Body of pancreas (tissue), 4 donors: ENCODE measurements at regions not wholly inside any gene's neighbourhood (a gene's known extent, or its start where the extent isn't known, plus 50 kb on each side); places are given as distances from the start of the nearest gene placed in this dataset.

Source experiments
- POLR2A ChIP-seq, 3 donors: fragments of 450-650 bp; IDR thresholded peaks; one replicate each; pipeline ENCODE4 v1.6.1; 2016; ENCODE audit warnings: antibody characterized with exemption in 3 of 3, mild to moderate bottlenecking in 2 of 3
- TF ChIP-seq, protein P1 (sequence below), 7 experiments: fragments of 450-650 bp in 4 of 7; fragments of 200-600 bp in 3 of 7; sonication (generic) in 3 of 7; IDR thresholded peaks; one replicate each; pipeline ENCODE4 v1.5.1; 2016 to 2019; ENCODE audit warnings: antibody characterized with exemption in 7 of 7

DNA sequence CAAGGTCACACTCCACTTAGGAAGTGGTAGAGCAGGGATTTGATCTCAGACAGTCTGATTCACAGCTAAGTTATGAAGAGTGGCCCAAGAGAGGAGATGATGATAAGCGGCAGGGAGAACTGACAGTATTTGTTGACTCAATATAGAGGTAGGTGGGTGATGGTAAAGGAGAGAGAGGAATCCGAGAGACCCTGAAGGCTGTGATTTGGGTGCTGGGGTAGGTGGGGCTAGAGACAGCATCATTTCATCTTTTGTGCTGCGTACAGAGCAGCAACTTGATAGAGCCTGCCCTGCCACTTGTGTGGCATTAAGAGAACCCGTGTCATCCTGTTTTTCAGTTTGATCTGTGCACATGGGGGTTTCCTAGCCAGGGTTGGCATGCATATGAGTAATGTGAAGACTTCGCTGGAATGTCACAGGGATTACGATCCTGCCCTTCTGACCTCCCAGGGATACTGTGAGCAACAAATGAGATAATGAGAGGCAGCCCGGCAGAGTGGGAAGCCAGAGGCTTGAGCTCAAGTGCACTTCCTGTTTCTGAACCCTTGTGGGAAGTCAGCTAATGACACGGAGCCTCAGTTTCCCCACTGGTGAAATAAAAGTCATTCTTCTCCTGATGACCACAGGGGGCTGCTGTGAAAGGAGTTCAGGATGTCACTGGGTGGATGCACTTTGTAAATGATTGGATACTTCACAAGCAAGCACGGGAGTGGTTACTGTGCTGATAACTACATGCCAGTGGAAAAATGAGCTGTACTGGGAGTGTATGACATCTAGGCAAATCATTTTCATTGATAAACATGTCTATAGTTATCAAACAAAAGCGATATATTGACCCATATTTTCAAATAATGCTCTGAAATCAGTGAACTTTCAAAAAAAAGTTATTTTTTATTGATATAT, 59.5 kb upstream of the IGF1 start:
- TF ChIP-seq, protein P1, sequence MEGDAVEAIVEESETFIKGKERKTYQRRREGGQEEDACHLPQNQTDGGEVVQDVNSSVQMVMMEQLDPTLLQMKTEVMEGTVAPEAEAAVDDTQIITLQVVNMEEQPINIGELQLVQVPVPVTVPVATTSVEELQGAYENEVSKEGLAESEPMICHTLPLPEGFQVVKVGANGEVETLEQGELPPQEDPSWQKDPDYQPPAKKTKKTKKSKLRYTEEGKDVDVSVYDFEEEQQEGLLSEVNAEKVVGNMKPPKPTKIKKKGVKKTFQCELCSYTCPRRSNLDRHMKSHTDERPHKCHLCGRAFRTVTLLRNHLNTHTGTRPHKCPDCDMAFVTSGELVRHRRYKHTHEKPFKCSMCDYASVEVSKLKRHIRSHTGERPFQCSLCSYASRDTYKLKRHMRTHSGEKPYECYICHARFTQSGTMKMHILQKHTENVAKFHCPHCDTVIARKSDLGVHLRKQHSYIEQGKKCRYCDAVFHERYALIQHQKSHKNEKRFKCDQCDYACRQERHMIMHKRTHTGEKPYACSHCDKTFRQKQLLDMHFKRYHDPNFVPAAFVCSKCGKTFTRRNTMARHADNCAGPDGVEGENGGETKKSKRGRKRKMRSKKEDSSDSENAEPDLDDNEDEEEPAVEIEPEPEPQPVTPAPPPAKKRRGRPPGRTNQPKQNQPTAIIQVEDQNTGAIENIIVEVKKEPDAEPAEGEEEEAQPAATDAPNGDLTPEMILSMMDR (IDR thresholded peaks at IDR 0.05) = no peak
- TF ChIP-seq POLR2A (IDR thresholded peaks at IDR 0.05) = no peak
